ENCODE measurements at regions not wholly inside any gene's neighbourhood (a gene's known extent, or its start where the extent isn't known, plus 50 kb on each side); places are given as distances from the start of the nearest gene placed in this dataset.

GRCh38 chr13:108377646-108378206, 108.2 kb downstream of the TNFSF13B start:
- TF ChIP-seq ELF4 (CRISPR knock-in tag; IDR thresholded peaks at IDR 0.05), result no peak
- TF ChIP-seq MED1 (CRISPR knock-in tag; IDR thresholded peaks at IDR 0.05; ENCODE audit: borderline replicate concordance), result no peak
- TF ChIP-seq YBX1 (IDR thresholded peaks at IDR 0.05), result no peak
- TF ChIP-seq EP300 (IDR thresholded peaks at IDR 0.05; ENCODE audit: low read length), result no peak

Measured in K562 (cell line).